Stimulated activated CD8-positive, alpha-beta memory T cell treated with anti-CD3 and anti-CD28 coated beads, Interleukin-15, amount 100 ng/mL, for 48 hours (primary cell): ENCODE measurements at regions not wholly inside any gene's neighbourhood (a gene's known extent, or its start where the extent isn't known, plus 50 kb on each side); places are given as distances from the start of the nearest gene placed in this dataset.
"Not testable (repeated sequence)": the region's sequence is repeated elsewhere in the genome, so short reads cannot be mapped to it uniquely, and the experiment has no call there.

Experiments used
- DNase-seq, 2 donors: peaks; one replicate each; pipeline ENCODE4 v3.0.0-alpha.2; 2020; ENCODE audit warnings: low read depth in 2 of 2

- no peak for DNase-seq
Observed at GRCh38 chr3:20403986-20404740, 218.2 kb upstream of the SGO1 start.

DNA sequence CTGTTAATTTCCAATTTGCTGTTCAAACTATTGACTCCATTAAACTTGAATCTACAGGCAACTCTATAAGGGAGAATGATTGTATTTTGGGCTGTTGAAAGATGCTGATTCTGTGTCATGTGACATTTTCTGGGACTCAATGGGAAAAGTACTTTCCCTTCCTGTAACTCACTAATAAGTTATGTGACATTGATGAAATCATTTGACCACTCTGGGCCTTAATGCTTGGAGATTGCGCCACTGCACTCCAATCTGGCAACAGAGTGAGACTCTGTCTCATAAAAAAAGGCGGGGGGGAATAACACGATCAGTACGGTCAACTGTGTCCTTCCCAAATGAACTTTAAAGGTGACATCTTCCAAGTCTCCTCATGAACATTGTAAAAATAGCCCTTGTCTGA lies 215.2 kb upstream of the SGO1 start:
- DNase-seq: no peak

DNA sequence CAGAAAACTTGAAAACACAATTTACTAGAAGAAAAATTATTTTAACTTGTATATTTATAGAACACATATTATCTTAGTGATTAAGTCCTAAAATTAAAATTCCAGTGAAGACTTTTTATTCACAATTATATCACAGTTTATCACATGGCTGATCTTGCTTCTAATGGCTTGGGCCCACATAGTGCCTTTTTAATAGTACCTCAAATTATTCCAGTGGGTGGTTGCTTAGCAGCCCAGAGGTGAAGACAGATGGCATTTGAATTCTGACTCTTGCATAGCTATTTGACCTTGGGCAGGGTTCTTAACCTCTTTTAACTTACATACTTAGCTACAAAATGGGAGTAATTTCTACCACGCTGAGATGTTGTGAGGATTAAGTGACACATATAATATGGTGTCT lies 214.7 kb upstream of the SGO1 start:
- DNase-seq: no peak

DNA sequence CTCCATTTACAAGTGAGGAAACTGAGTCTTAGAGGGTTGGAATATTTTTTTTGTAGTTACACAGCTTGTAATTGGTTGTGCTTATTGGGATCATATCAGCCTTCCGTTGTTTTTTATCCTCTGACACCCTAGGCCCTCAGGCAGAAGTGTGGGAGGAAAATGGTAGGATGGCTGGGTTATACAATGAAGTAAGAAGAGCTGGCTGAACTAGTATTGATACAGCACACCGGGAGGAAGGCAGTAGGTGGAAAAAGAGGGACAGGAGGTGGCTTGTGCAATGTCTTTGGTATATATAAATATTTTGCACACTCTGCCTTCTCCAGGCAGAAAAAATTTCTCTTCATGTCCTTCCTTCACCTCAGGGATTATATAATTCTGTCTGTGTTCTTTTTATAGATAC lies 214.3 kb upstream of the SGO1 start:
- no peak for DNase-seq

- no peak for DNase-seq
Observed at GRCh38 chr3:20396335-20396734, 210.3 kb upstream of the SGO1 start.

DNA sequence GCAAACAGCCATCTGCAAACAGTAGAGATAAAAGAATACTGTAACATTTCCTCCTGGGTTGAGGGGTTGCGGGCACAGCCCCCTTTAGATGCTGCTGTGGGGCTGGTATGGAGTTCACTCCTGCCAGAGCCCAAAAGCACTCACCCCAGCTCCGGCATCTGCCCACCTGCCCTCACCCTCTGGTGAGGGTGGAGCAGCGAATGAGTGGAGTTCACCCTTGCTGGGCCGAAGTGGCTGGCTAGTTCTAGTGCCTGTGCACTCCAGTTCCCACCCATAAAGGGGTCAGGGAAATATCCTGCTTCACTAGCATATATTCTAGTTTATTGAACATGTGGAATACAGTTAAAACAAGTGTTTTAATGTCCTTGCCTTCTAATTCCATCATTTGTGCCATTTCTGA lies 209.7 kb upstream of the SGO1 start:
- no peak for DNase-seq

DNA sequence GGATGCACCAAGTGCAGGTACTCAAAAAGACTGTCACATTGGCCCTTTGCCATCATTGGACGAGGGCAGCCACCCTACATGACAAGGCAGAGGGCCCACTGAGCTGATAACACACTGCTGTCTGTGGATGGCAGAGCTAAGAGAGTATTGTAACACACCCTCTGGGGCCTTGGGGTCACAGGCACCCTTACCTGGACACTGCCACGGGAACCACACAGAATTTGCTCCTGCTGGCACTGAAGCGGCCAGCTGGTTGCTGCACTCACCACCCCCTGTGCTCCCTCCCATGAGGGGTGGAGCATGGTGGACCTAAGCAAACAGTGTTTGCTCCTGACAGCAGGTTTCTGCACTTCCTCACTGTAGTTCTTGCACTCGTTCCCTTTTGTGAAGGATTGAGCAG lies 208.2 kb upstream of the SGO1 start:
- no peak for DNase-seq

DNA sequence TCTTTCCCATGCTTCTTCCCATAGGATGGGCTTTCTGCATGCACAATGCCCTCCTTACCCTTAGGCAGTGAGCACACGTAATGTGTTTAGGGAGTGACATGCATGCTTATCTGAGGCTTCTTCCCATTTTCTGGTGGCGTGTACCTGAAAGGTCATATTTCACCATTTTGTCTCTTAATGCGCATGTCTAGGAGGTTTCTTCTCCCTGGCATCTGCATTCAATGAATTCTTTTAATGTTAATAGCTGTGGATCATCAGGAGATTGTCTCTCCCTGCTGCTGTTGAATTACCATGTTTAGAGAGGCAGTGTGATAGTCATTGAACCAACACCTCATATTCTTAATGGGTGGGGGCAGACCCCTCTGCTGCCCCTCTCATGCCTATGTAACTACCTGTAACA lies 205.6 kb upstream of the SGO1 start:
- DNase-seq: no peak

DNA sequence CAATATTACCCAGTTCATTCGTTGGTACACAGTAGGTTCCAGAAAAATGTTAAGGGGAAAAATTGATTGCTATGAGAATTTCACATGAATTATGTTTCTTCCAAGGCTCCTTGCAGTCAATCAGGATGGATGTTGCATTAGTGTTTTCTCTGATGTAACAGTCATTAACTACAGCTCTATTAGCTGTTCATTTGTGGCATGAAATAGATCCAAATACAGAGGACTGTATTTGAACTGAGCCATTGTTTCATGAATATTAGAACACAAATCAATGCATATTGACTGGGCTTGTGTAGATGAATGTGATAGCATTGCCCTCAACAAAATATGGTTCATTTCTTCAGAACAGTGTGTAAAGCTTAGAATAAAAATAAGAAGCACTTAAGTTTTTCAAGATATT lies 203.0 kb upstream of the SGO1 start:
- DNase-seq: no peak

DNA sequence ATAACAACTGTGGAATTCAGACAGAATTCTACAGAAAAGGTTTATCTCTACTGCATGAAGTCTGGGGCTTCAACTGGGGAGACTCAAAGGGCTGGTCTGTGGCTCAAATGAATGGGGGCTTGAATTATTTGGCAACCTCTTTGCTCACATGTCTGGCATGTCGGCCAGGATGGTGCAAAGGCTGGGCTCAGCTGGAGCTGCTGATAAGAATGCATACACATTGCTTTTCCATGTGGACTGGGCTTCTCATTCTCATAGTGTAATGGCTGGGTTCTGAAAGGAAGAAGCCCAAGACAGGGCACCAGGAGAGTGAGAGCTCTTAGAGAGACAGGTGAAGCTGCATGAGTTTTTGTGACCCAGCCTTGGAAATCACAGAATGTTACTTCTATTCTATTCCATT lies 194.3 kb upstream of the SGO1 start:
- DNase-seq: no peak

GRCh38 chr3:20378315-20378714 lies 192.3 kb upstream of the SGO1 start:
- no peak for DNase-seq

DNA sequence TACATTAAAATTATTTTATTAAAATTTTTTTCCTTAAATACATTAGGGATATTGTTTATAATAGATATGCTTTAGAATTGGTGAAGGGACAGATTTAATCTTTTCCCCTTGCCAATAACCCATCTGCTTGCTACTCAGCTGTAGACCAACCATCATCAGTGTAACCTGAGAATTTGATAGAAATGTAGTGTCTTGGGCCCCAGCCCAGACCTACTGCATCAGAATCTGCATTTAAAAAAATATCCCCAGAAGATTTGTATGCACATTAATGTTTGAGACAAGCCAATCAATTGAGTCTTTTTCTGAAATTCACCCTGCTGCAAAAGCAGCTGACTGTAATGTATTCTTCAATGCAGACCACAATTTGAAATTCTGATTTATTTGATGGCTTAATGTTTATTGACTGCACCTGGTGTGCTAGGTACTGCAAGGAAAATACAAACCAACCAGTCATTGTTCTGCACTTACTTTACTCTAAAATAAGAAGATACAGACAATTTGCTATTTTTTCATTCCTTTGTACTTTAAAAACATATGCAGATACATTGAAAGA lies 190.7 kb upstream of the SGO1 start:
- no peak for DNase-seq

DNA sequence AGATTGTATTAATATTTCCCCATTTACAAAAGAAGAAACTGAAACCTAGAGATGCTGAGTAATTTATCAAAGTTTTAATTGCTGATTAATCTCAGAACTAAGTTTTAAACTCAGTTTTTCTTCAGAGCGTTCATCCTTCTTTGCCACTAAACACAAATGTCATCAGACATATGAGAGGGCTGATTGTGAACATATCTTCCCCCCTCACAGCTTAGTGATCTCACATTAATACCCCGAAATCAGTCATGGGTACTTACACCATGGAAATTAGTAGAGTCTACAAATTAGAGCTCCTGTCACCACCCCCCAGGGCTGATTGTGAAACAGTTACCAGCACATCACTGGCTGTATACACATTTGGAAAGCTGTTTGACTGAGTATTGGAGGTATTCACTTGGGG lies 189.3 kb upstream of the SGO1 start:
- no peak for DNase-seq

- DNase-seq: not testable (repeated sequence)
Observed at GRCh38 chr3:20370273-20371063, 184.5 kb upstream of the SGO1 start.

- DNase-seq: no peak
Observed at GRCh38 chr3:20361000-20361399, 175.0 kb upstream of the SGO1 start.

GRCh38 chr3:20353286-20353685 lies 167.3 kb upstream of the SGO1 start:
- no peak for DNase-seq

DNA sequence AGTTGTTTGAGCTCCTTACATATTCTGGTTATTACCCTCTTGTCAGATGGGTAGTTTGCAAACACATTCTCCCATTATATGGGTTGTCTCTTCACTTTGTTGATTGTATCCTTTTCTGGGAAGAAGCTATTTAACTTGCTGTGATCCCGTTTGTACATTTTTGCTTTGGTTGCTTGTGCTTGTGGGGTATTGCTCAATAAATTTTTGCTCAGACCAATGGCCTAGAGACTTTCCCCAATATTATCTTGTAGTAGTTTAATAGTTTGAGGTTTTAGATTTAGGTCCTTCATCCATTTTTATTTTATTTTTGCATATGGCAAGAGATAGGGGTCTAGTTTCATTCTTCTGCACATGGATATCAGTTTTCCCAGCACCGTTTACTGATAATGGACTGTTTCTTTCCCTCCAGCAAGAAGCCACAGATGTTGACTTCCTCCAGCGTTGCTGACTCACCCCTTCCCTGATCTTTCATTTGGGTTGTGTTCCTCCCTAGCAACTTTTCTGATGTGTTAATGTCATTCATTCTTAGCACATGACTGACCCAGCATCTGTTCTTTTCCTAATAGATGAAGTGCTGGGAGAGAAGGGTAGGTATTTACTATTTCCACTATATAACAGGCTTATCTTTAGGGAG lies 166.7 kb upstream of the SGO1 start:
- no peak for DNase-seq

DNA sequence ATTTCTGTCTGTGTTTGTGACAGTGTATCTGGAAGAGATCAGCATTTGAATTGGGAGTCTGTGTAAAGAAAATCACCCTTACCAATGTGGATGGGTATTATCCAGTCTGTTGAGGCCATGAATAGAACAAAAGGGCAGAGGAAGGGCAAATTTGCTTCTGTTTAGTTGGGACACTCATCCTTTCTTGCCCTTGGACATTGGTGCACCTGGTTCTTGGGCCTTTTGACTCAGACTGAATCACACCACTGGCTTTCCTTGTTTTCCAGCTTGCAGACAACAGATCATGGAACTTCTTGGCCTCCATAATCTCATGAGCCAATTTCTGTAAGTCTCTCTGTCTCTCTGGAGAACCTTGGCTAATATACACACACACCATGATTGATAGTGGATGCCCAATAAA lies 164.4 kb upstream of the SGO1 start:
- no peak for DNase-seq

DNA sequence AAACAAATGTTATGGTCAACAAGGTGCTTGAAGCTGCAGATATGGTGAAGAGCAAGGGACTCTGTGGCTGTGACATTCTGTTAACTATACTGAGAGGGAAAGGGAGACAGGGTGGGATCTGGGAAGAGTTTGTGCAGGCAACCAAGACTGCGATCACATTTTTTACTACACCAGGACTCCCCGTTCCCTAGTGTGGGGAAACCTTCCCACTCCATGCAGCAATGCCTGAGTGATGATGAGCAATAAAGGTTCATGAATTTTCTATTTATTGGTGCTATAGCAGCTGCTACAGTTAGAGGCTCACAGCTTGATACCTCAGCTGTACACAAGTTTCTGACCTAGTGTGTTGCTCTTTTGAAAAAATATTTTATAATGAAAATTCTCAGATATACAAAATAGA lies 160.9 kb upstream of the SGO1 start:
- DNase-seq: no peak

GRCh38 chr3:20346369-20346768 lies 160.4 kb upstream of the SGO1 start:
- no peak for DNase-seq

DNA sequence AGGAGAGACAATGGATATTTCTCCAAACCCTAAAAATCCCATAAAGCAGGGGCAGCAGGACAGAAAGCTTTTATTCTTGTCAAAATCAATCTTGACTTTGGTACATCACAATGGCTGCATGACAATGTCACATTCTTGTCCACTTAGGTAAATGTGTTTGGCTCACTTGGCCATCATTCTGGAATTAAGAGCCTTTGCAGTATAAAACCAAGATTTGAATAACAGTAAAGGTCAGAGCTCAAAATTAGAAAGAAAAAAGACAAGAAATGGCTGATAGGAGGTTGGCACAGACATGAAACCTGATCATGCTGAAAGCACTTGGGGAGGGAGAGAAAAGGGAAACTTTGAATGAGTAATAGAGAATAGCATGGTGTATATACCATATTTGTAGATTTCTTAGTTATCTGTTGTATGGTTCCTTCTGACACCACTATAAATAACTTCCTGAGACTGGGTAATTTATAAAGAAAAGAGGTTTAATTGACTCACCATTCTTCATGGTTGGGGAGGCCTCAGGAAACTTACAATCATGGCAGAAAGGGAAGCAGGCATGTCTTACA lies 158.5 kb upstream of the SGO1 start:
- DNase-seq: no peak

- DNase-seq: no peak
Observed at GRCh38 chr3:20343790-20344189, 157.8 kb upstream of the SGO1 start.
